ENCODE measurements at regions not wholly inside any gene's neighbourhood (a gene's known extent, or its start where the extent isn't known, plus 50 kb on each side); places are given as distances from the start of the nearest gene placed in this dataset.
"Not testable (repeated sequence)": the region's sequence is repeated elsewhere in the genome, so short reads cannot be mapped to it uniquely, and the experiment has no call there.

DNA sequence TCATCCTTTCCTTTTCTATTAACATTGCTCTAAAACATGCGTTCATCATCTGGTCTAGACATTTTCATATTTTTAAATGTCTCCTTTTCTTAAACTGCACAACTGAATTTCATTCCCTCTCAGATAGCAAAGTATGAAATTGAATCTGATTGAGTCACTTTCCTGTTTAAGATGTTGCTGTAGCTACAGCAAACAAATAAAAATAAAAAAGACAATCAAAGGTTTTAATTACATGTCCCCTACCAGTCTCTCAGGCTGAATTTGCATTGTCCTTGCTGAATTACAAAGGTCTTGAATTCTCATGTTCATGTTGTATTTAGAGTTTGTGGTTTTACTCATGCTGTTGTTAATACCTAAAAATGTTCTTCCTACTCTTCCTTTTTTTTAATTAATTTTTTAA, 537.9 kb upstream of the LRATD1 start:
- Mint-ChIP-seq H3K27me3 (no peaks in the 10 kb centered on the region), H3K9me3 (no peaks in the 10 kb centered on the region), H3K36me3 (ENCODE audit: low read depth) (no peaks in the 10 kb centered on the region), H3K27ac (no peak overlapping the region), H3K4me1 (ENCODE audit: low read depth) (no peaks in the 10 kb centered on the region), H3K4me3 (no peak overlapping the region)
- no peak for ATAC-seq
- TF ChIP-seq CTCF (IDR thresholded peaks at IDR 0.05), result no peak
- intact Hi-C loops (cut with micrococcal nuclease), result no loop called here
- ChIA-PET CTCF (no interaction called here), POLR2A (no interaction called here)
- no peak for DNase-seq

- POLR2A ChIA-PET; H3K27ac Mint-ChIP-seq; H3K9me3 Mint-ChIP-seq; CTCF ChIA-PET; H3K4me3 Mint-ChIP-seq; intact Hi-C loops (cut with micrococcal nuclease); ATAC-seq; DNase-seq; H3K27me3 Mint-ChIP-seq; H3K36me3 Mint-ChIP-seq (ENCODE audit: low read depth); H3K4me1 Mint-ChIP-seq (ENCODE audit: low read depth): not testable (repeated sequence)
Measured at GRCh38 chr2:14099101-14099500, 533.4 kb upstream of the LRATD1 start.

DNA sequence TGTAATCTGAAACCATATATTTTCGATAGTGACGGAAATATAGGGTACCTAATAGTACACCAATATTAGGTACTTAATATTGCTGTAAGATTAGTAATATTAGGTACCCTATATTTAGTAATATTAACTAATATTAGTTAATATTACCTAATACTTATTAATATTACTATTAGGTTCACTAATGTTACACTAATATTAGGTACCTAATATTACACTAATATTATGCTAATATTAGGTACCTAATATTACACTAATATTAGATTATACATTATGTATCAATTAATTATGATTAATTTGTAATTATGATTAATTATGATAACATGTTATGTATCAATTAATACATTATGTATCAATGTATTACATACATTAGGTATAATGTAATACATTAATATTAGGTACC, 518.2 kb upstream of the LRATD1 start:
- Mint-ChIP-seq H3K9me3 (peaks cover 10% of the 10 kb centered on the region), H3K36me3 (ENCODE audit: low read depth) (no peaks in the 10 kb centered on the region), H3K4me3 (no peak overlapping the region), H3K4me1 (ENCODE audit: low read depth) (no peaks in the 10 kb centered on the region), H3K27ac (no peak overlapping the region), H3K27me3 (no peaks in the 10 kb centered on the region)
- ChIA-PET POLR2A (no interaction called here), CTCF (no interaction called here)
- ATAC-seq, result no peak
- intact Hi-C loops (cut with micrococcal nuclease), result no loop called here
- no peak for TF ChIP-seq CTCF (IDR thresholded peaks at IDR 0.05)
- DNase-seq, result no peak

DNA sequence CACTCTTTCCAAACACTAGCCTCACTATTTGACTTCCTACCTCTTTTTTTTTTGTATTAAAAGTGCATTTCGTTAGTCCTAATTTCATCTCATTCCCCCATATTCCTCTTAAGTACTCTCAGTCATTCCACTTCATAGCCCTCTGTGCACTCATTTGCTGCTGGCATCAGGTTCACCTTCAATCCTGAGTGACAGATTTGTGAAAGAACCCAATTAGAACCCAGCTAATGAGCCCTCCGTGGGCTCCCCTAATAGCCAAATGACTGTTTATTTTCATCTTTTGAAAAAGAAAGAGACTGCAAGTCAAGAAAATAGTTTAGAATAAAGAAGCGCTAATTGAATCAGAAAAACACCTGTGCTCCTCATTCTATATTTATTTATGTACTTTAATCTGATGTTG, 512.1 kb upstream of the LRATD1 start:
- POLR2A ChIA-PET, result interaction anchor here (0.6 kb wide), 1 partner anchor 417 kb away, joined by 3 read pairs; no protein-coding TSS in a partner anchor
- intact Hi-C loops (cut with micrococcal nuclease), result no loop called here
- CTCF ChIA-PET, result no interaction called here

DNA sequence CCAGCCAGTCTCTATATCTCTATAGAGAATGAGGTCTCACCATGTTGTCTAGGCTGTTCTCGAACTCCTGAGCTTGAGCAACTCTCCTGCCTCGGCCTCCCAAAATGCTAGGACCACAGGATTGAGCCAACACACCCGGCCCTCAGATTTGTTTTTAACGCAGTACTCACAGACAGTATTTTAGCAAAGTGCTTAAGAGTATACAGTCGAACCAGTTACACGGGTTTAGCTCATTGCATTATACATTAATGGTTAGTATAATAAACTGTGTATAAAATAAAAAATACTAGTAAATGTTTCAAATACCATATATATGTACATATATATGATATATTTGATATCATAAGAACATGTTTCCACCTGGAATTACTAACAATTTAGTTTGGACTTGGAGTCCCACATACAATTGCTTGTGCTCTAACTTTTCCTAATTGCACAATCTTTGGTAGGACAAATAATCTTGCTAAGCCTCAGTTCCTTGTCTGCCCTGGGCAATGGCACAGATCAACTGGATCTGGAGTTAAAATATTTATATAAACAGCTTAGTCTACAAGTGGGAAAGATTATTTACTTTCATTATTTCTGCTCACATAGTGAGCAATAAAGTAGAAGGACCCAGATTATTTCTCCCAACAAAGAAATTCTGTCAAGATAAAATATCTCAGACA, 508.9 kb upstream of the LRATD1 start:
- ATAC-seq, result no peak
- no peak for TF ChIP-seq CTCF (IDR thresholded peaks at IDR 0.05)
- ChIA-PET CTCF (no interaction called here), POLR2A (no interaction called here)
- no peaks in the 10 kb centered on the region for H3K4me1 Mint-ChIP-seq (ENCODE audit: low read depth)
- no peaks in the 10 kb centered on the region for H3K27me3 Mint-ChIP-seq
- peaks cover 6% of the 10 kb centered on the region for H3K9me3 Mint-ChIP-seq
- H3K27ac Mint-ChIP-seq, result no peak overlapping the region
- no peak overlapping the region for H3K4me3 Mint-ChIP-seq
- no peak for DNase-seq
- H3K36me3 Mint-ChIP-seq (ENCODE audit: low read depth), result no peaks in the 10 kb centered on the region
- intact Hi-C loops (cut with micrococcal nuclease), result no loop called here

More for the DNA sequence above, 512.1 kb upstream of the LRATD1 start:
- Mint-ChIP-seq H3K27me3 (no peaks in the 10 kb centered on the region), H3K4me3 (no peak overlapping the region), H3K27ac (no peak overlapping the region), H3K36me3 (ENCODE audit: low read depth) (no peaks in the 10 kb centered on the region), H3K4me1 (ENCODE audit: low read depth) (no peaks in the 10 kb centered on the region), H3K9me3 (peaks cover 10% of the 10 kb centered on the region)
- ATAC-seq (no peak), DNase-seq (no peak)
- TF ChIP-seq CTCF (IDR thresholded peaks at IDR 0.05), result no peak

All from activated CD8-positive, alpha-beta T cell treated with anti-CD3 and anti-CD28 coated beads for 36 hours (primary cell).